ENCODE measurements at regions not wholly inside any gene's neighbourhood (a gene's known extent, or its start where the extent isn't known, plus 50 kb on each side); places are given as distances from the start of the nearest gene placed in this dataset.

DNA sequence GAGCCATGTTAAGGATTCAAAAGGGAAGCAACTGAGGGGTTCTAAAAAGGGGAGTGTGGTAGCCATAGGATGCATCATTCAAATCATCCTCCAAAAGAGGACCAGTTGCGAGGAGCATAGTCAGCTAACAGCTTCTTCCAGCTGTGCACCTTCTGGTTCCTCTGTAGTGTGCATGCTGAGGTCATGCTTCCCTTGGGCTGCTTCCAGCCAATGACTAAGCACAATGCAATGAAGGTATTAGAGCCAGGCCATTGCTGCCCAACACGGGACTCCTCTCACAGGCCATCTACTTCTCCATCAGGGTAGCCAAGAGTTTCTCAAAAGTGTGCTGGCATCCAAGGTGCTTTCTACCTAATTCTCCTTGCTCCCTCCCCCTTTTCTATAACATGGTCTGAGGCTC is 69.2 kb upstream of the ARID2 start:
- Histone ChIP-seq H3K9me3 (ENCODE audit: low read length) (no peaks in the 10 kb centered on the region), H3K4me2 (ENCODE audit: low read length) (no peak overlapping the region), H4K20me1 (ENCODE audit: insufficient read depth) (no peaks in the 10 kb centered on the region), H3K27me3 (ENCODE audit: insufficient read depth, low read depth, low read length) (no peaks in the 10 kb centered on the region), H3F3A (ENCODE audit: insufficient read depth, low read length, poor library complexity, severe bottlenecking) (no peaks in the 10 kb centered on the region), H3K4me3 (ENCODE audit: low read length) (no peak overlapping the region), H2AFZ (ENCODE audit: low read depth, low read length) (no peak overlapping the region), H3K9ac (ENCODE audit: low read length) (no peak overlapping the region), H3K27ac (ENCODE audit: low read length) (no peak overlapping the region), H3K36me3 (ENCODE audit: insufficient read depth, low read length) (no peaks in the 10 kb centered on the region), H3K9me2 (ENCODE audit: insufficient read depth, low read length) (no peaks in the 10 kb centered on the region), H3K79me2 (replicated peaks; ENCODE audit: insufficient read depth, low read length) (no peaks in the 10 kb centered on the region)
- no peak for TF ChIP-seq EZH2 (IDR thresholded peaks at IDR 0.05; ENCODE audit: borderline replicate concordance, insufficient read depth, low read length, poor library complexity, severe bottlenecking)

DNA sequence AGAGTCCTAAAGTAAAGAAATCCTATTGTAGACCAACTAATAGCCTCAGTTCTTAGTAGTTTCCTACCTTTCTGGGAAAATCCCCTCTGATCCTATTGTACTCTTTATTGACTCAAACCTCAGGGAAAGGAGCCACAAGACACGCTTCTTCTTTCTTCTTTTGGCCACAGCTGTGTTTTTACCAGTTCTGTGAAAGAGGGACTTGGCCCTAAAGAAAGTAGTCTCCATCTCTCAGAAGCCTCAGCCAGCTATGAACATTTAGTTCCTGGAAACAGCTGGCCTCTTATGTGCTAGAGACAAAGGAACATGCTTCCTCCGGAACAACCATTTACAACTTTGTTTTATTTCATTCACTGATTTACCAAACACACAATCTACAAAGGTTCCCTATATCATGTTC is 66.1 kb upstream of the ARID2 start:
- Histone ChIP-seq H2AFZ (ENCODE audit: low read depth, low read length) (no peak overlapping the region), H3K4me2 (ENCODE audit: low read length) (no peak overlapping the region), H3K9me2 (ENCODE audit: insufficient read depth, low read length) (no peaks in the 10 kb centered on the region), H4K20me1 (ENCODE audit: insufficient read depth) (no peaks in the 10 kb centered on the region), H3K79me2 (replicated peaks; ENCODE audit: insufficient read depth, low read length) (no peaks in the 10 kb centered on the region), H3F3A (ENCODE audit: insufficient read depth, low read length, poor library complexity, severe bottlenecking) (no peaks in the 10 kb centered on the region), H3K36me3 (ENCODE audit: insufficient read depth, low read length) (no peaks in the 10 kb centered on the region), H3K9me3 (ENCODE audit: low read length) (no peaks in the 10 kb centered on the region), H3K27ac (ENCODE audit: low read length) (no peak overlapping the region), H3K27me3 (ENCODE audit: insufficient read depth, low read depth, low read length) (no peaks in the 10 kb centered on the region), H3K4me3 (ENCODE audit: low read length) (no peak overlapping the region), H3K9ac (ENCODE audit: low read length) (no peak overlapping the region)
- no peak for TF ChIP-seq TAF1 (IDR thresholded peaks at IDR 0.05; ENCODE audit: low read depth)
- TF ChIP-seq RAD21 (conservative IDR thresholded peaks at IDR 0.05): no peak
- no peak for TF ChIP-seq EZH2 (IDR thresholded peaks at IDR 0.05; ENCODE audit: borderline replicate concordance, insufficient read depth, low read length, poor library complexity, severe bottlenecking)
- no peak for TF ChIP-seq EP300 (conservative IDR thresholded peaks at IDR 0.05; ENCODE audit: poor library complexity, severe bottlenecking)
- TF ChIP-seq, protein P1, sequence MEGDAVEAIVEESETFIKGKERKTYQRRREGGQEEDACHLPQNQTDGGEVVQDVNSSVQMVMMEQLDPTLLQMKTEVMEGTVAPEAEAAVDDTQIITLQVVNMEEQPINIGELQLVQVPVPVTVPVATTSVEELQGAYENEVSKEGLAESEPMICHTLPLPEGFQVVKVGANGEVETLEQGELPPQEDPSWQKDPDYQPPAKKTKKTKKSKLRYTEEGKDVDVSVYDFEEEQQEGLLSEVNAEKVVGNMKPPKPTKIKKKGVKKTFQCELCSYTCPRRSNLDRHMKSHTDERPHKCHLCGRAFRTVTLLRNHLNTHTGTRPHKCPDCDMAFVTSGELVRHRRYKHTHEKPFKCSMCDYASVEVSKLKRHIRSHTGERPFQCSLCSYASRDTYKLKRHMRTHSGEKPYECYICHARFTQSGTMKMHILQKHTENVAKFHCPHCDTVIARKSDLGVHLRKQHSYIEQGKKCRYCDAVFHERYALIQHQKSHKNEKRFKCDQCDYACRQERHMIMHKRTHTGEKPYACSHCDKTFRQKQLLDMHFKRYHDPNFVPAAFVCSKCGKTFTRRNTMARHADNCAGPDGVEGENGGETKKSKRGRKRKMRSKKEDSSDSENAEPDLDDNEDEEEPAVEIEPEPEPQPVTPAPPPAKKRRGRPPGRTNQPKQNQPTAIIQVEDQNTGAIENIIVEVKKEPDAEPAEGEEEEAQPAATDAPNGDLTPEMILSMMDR (IDR thresholded peaks at IDR 0.05; ENCODE audit: poor library complexity, severe bottlenecking): no peak
- no peak for TF ChIP-seq SMC3 (conservative IDR thresholded peaks at IDR 0.05; ENCODE audit: poor library complexity)

GRCh38 chr12:45665941-45666340 is 63.6 kb upstream of the ARID2 start:
- no peak overlapping the region for H3K4me2 ChIP-seq (ENCODE audit: low read length)
- H3K4me3 ChIP-seq (ENCODE audit: low read length): no peak overlapping the region
- no peaks in the 10 kb centered on the region for H3F3A ChIP-seq (ENCODE audit: insufficient read depth, low read length, poor library complexity, severe bottlenecking)

More at GRCh38 chr12:45665941-45666340, 63.6 kb upstream of the ARID2 start:
- no peaks in the 10 kb centered on the region for H3K9me3 ChIP-seq (ENCODE audit: low read length)
- H2AFZ ChIP-seq (ENCODE audit: low read depth, low read length): no peak overlapping the region
- TF ChIP-seq TAF1 (IDR thresholded peaks at IDR 0.05; ENCODE audit: low read depth) (no peak), SMC3 (conservative IDR thresholded peaks at IDR 0.05; ENCODE audit: poor library complexity) (no peak), RAD21 (conservative IDR thresholded peaks at IDR 0.05) (no peak), MXI1 (conservative IDR thresholded peaks at IDR 0.05; ENCODE audit: poor library complexity, severe bottlenecking) (no peak), EP300 (conservative IDR thresholded peaks at IDR 0.05; ENCODE audit: poor library complexity, severe bottlenecking) (no peak)
- TF ChIP-seq, protein P1 (IDR thresholded peaks at IDR 0.05; ENCODE audit: poor library complexity, severe bottlenecking): no peak
- TF ChIP-seq, protein P2, sequence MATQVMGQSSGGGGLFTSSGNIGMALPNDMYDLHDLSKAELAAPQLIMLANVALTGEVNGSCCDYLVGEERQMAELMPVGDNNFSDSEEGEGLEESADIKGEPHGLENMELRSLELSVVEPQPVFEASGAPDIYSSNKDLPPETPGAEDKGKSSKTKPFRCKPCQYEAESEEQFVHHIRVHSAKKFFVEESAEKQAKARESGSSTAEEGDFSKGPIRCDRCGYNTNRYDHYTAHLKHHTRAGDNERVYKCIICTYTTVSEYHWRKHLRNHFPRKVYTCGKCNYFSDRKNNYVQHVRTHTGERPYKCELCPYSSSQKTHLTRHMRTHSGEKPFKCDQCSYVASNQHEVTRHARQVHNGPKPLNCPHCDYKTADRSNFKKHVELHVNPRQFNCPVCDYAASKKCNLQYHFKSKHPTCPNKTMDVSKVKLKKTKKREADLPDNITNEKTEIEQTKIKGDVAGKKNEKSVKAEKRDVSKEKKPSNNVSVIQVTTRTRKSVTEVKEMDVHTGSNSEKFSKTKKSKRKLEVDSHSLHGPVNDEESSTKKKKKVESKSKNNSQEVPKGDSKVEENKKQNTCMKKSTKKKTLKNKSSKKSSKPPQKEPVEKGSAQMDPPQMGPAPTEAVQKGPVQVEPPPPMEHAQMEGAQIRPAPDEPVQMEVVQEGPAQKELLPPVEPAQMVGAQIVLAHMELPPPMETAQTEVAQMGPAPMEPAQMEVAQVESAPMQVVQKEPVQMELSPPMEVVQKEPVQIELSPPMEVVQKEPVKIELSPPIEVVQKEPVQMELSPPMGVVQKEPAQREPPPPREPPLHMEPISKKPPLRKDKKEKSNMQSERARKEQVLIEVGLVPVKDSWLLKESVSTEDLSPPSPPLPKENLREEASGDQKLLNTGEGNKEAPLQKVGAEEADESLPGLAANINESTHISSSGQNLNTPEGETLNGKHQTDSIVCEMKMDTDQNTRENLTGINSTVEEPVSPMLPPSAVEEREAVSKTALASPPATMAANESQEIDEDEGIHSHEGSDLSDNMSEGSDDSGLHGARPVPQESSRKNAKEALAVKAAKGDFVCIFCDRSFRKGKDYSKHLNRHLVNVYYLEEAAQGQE (IDR thresholded peaks at IDR 0.05; ENCODE audit: borderline replicate concordance): no peak
- no peaks in the 10 kb centered on the region for H3K79me2 ChIP-seq (replicated peaks; ENCODE audit: insufficient read depth, low read length)
- no peak overlapping the region for H3K9ac ChIP-seq (ENCODE audit: low read length)
- no peak overlapping the region for H3K27ac ChIP-seq (ENCODE audit: low read length)
- H3K27me3 ChIP-seq (ENCODE audit: insufficient read depth, low read depth, low read length): no peaks in the 10 kb centered on the region
- no peaks in the 10 kb centered on the region for H3K9me2 ChIP-seq (ENCODE audit: insufficient read depth, low read length)
- H4K20me1 ChIP-seq (ENCODE audit: insufficient read depth): no peaks in the 10 kb centered on the region
- H3K36me3 ChIP-seq (ENCODE audit: insufficient read depth, low read length): no peaks in the 10 kb centered on the region

Data from neural cell (in vitro differentiated cells).